LoVo (cell line): ENCODE measurements at regions not wholly inside any gene's neighbourhood (a gene's known extent, or its start where the extent isn't known, plus 50 kb on each side); places are given as distances from the start of the nearest gene placed in this dataset.

Source experiments
- DNase-seq: peaks from one replicate; pipeline ENCODE4 v3.0.0-alpha.2; 2016; ENCODE audit warnings: low spot score

DNA sequence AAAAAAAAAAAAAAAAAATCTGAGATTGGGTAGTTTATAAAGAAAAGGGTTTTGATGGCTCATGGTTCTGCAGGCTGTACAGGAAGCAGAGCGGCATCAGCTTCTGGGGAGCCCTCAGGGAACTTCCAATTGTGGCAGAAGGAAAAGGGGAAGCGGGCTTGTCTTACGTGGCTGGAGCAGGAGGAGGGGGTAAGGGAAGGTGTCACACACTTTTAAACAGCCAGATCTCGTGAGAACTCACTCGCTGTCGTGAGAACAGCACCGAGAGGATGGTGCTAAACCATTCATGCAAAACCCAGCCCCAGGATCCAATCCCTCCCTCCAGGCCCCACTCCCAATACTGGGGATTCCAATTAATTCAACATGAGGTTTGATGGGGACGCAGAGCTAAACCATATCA lies 806.2 kb downstream of the TBC1D22A start:
- DNase-seq = no peak

DNA sequence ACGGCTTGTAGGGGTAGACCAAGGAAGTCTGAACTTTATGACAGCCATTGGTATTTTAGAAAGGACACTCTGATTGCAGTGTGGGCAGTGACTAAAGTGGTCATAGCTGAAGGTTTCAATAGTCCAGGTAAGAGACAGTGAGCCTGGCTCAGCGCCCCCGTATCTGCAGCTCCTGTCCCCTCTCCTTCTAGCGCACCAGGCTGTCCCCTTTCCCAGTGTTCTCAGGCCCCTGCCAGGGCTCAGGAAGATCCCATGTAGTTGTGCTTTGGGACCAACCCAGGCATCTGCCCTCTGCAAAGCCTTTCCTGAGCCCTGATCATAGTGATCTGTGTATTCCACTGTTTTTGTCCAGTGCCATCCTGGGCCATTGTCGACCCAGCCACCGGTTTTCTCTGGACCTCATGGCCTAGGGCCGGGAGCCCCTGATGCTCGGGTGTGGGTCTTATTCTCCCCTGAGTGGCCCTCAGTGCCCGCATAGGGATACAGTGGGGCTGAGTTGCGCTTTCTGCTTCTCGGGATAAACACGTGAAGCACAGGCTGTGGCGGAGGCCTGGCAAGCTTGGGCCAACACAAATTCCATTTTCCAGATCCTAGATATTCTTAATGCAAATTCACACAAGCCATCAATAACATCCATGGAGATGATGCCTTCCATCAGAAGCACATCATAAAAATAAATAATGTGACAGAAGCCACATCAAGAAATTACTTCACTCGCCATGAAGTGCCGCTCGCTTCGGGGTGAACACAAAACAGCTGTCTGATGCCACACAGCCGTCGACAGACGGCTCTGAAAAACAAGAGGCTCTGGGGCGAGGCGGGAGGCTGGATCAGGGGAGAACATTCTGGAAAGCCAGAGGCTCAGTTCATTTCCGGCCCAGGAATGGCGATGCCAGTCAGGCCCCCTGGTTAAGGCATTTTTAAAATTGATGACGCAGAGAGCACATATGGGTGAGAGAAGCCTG lies 805.0 kb downstream of the TBC1D22A start:
- no peak for DNase-seq

DNA sequence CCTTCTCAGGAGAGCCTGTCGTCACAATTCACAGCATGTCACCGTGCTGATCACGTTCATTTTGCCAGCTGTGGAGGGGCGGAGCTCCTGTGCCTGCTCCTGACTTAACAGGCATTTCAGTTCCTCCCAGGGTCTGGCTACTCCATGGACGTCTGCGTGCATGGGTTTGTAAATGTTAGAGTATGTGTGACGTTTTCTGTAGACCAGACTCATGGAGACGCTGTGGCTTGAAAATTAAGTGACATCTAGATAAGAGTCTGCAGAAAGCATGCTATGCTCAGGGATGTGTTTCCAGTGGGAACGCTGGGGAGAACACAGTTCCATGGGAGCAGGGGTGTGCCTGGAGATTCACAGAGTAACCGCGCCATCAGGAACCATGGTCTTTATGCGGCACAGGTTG lies 804.0 kb downstream of the TBC1D22A start:
- DNase-seq = no peak

DNA sequence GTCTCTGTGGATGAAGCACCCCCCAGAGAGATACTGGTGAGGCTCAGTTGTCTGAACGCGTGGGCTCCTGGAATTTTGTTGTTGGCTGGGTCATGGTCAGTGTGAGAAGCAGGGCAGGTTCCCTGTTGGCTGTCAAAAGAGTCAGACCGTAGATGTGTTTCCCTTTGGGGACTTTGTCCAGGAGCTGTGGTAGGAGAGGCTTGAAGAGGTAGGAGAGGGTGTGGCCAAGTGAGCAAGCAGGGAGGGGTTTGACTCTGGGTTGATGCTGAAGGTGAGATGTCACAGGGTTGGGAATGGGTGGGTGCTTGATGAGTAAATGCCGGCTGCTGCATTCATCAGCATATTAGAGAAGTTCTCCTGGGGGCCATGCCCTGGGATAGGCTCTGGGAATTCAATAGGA lies 803.2 kb downstream of the TBC1D22A start:
- DNase-seq = no peak

DNA sequence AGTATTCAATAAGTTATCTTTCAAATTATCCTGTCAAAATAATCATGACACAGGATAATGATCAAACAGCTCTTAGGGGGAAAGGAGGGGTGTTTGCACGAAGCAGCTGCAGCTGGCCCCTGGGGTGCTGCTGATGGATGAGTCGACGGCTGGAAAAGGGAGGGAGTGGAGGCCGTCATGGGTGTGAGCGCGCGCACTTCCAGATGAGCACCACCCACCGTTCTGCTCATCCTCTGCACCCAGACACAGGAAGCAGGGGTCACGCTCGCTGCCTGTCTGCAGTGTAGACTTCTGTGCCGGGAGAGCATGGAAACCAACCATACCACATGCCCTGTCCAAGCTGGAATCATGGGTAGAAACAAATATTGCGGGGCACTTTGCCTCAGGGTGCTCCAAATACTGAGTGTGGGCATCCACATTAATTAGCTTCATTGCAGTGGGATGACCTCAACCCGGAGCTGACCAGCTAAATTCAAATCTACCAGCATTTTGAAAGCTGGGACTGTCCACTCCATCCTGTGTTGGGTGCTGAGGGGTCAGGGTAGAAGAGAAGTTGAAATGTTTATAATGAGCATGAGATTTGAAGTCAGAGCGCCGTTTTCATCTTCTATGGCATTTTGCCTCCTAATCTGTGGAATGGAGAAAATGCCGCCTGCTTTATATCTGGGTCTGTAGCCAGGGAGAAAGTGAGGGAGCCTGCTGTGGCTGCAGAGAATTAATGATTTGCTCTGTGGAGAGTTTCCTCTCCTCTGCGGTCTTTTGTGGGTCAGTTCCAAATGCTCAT lies 802.4 kb downstream of the TBC1D22A start:
- DNase-seq = no peak

DNA sequence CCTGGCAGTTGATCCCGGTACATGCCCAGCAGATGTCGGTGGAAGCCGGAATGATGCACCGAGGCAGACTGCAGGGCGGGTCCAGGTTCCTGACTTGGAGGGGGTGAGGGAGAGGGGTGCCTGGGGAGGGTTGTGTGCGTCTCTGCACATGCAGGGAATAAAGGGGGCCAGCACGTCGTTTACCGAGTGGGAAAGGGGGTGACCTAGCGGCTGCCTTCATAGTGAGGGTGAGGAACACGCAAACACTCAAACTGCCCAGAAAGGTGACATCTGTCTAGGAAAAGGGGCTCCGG lies 801.7 kb downstream of the TBC1D22A start:
- no peak for DNase-seq

DNA sequence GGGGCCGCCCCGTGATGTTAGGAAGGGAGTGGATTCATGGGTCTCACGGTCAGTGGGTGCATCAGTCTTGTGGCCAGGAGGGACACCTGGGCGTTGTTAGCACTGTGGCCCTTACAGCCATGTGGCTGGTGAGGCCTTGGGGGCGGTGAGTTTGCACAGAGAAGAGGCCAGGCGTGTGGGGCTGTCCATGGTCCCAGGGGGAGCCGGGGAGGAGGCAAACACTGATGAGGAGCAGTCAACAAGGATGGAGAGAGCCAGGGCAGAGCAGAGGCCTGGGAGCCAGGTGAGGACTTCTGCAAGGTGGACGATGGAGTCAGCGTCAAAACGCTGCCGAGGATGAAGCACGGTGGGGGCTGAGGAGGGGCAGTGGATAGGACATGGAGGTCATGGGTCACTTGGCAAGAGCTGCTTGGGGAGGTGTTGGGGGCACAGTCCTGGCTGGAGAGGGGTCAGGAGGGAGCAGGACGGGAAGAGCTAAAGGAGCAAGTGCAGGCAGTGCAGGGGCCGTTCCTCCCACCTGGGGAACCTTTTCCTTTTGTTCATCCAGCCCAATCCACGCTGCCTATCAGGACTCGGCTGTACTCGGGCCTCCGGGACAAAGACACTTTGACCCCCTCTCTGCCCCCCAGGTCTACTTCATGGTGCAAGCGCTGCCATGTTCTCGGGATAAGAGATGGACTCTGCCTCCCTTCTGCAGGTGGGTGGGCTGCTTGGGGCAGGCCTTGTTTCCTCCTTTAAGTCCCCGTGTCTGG lies 801.1 kb downstream of the TBC1D22A start:
- DNase-seq = no peak

DNA sequence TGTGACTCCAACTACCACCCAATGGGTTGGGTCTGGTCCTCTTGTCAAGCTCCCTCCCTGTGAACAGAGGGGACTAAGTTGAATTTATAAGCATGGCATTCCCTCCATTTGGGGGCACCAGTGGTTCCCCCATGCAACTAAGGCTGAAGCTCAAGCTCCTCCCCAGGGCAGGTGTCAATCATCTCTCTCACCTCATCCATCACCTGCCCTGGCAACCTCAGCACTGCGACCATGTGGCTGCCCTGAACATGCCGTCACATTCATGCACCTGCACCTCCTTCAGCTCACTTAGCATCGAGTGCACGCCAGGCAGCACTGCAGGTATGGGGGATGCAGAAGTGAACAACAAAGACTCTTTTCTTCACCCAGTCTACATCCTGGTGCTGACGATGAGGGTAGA lies 799.3 kb downstream of the TBC1D22A start:
- no peak for DNase-seq

DNA sequence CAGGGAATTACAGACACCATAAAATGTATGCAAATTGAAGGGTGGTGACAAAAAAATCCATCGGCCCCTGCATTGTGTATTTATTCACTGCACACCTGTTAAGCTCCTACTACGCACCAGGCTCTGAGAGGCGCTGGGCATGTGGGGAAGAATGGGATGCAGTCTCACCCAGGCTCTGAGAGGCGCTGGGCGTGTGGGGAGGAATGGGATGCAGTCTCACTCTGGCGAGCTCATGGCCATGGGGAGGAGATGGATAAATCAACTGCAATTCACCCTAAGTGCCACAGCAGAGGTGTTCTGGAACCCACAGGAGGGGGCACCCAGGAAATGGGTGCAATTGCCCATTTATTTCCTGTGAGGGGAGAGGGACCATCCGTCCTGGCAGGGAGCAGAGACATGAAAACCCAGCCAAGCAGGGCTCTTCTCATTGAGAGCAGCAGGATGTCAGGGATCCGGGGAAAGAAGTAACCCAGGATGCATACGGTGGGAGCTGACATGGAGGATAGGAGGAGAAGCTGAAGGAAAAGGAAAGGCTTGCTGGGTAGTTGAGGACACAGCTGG lies 798.7 kb downstream of the TBC1D22A start:
- DNase-seq = no peak

DNA sequence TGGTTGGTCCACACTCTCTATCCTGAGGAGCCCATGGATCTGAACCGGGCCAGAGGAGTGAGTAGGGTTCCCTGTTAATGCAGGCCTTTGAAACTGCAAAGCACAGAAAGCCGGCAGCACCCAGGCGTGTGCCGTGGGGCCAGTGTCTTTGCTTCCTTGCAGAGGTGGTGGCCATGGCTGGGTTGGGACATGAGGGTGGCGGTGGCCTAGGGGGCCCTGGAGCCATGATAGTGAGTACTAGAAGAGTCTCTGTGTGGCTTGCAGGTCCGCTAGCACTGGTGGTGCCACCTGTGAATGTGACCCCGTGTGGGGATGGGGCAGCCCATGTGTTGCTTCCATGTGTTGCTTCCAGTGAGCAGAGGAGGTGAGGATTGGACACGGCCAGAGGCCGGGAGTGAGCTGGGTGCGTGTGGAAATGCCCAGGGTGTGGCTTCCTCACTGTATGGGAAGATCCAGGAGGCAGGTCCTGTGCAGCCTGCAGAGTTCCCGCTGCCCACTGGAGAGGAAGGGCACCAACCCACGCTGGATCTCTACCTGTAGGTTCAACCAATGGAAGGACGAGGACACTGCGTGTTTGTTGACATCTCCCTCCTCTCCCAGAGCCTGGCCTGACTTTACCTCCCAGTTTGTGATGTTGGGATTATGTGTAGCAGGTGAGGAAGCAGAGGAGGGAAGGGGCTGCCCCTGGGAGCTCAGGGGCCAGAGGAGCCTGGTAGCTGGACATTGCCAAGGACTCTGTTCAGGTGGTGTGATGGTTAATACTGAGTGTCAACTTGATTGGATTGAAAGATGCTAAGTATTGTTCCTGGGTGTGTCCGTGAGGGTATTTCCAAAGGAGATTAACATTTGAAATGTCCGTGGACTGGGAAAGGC lies 796.6 kb downstream of the TBC1D22A start:
- no peak for DNase-seq

DNA sequence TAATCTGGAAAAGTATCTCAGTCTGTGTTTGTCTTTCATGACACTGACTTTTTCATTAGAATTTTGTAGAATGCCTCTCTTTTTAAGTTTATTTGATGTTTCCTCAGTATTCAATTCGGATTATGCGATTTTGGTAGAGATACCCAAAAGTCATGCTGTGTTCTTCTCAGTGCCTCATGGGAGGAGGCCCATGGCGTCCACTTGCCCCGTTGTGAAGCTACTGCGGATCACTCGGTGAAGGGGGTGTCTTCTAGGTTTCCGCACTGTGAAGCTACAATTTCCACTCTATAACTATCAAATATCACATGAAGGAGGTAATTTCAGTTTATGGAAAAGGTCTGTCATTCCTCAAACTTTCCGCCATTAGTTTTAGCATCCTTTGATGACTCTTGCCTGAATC lies 794.0 kb downstream of the TBC1D22A start:
- no peak for DNase-seq

DNA sequence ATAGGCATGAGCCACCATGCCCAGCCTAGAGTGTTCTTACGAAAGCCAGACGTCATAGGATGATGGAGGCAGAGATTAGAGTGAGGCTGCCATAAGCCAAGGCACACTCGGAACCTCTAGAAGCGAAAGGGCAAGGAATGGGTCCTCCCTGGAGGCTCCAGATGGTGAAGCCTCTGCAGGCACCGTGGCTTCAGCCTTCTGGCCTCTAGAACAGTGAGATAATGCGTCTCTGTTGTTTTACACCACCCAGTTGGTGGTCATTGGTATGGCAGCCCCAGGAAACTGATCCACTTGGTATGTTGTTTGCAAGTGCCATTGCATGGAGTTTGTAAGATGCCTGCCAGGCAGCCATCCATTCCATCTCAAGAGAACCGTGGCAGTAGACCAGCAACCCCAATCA lies 791.0 kb downstream of the TBC1D22A start:
- no peak for DNase-seq

DNA sequence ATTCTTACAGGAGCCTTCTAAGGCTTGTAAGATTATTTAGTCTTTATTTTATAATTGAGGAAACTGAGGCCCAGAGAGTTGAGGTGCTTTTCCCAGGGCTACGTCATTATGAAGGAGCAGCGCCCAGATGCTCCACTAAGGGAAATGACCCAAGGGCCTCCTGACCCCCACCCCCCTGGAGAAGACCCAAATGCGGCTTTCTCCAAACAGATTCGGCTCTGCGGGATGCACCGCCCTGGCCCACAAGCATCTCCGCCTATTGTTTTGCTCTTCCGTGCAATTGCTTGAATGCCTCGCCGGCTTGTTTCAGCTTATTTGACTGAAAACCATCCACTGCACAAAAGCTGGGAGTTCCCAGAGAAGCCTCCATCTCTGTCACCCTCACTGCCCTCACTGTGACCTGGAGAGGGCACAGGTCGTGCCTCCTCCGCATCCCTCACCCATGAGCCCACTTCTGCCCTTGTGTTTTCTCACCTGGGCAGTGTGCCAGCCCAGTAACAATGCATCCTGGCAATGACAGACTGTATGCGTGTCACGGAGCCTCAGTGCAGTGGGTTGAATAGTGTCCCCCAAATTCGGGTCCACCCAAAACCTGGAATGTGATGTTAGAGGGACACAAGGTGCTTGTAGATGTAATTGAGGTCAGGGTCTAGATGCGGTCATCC lies 790.2 kb downstream of the TBC1D22A start:
- no peak for DNase-seq

DNA sequence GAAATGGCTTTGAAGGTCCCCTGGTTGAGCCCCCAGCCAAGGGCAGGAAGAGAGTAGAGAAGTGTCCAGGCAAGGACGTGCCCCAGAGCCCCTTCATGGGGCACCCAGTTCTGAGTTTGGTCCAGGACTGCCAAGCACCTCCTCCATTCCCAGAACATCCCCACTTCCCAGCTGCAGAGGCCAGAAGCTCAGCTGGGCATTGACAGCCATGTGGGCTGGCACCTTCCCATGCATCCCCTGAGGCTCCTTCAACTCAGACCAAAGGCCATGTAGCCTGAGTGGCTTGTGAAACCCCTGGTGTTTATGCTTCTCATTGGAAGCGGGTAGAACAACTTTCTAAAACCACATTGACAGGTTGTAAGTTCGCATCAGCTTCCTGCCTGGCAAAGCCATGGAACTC lies 789.6 kb downstream of the TBC1D22A start:
- no peak for DNase-seq

DNA sequence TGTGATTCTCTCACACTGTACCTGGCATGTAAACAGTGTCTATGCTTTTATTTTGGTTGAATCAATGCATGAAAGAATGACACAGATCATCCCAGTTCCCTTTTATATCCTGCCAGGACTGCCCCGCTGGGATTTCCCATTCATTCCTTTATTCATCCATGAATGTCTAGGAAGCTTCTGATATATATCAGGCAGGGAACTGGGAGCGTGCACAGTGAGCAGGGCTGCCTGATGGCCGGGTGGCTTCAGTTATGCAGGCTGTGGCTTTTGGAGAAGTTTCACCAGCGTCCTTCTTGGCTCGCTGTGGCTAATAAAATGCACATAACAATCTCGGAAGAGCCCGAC lies 789.0 kb downstream of the TBC1D22A start:
- no peak for DNase-seq

DNA sequence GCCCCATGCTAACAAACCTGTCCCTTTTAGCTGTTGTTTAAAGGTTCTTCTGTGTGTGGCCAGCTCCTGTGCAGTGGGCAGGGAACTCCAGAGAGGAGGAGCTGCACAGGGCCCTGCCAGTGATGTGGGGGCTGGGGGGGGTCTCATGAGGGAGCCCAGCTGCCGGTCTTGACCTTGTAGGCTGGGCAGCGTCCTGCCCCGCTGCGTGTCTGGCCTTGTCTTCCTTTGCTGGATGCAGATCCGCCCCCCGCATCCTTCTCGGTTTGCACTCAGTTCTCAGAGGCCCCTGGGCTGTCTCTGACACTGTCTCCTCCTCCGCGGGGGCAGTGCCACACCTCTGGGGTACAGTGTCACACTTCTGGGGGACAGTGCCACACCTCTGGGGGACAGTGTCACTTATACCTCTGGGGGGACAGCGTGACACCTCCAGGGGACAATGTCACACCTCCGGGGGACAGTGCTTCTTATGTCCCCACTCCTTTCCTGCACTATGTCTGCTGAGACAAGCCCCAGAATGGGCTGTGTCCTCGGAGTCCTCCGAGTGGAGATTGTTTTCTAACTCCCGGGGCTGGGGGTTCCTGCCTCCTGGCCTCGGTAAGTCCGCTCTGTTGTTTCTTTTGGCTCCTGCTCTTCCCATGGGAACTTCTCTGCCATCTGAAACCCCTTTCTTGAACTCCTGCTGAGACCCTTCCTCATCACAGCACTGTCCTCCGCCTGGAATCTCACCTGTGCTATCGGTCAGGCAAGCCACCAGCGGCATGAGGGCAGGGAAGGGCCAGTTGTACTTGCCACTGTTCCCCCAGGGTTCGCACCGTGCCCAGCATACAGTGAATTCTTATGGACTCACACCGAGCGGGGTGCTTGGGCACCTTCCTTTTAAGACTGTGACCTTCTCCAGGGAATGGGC lies 788.3 kb downstream of the TBC1D22A start:
- DNase-seq = no peak

DNA sequence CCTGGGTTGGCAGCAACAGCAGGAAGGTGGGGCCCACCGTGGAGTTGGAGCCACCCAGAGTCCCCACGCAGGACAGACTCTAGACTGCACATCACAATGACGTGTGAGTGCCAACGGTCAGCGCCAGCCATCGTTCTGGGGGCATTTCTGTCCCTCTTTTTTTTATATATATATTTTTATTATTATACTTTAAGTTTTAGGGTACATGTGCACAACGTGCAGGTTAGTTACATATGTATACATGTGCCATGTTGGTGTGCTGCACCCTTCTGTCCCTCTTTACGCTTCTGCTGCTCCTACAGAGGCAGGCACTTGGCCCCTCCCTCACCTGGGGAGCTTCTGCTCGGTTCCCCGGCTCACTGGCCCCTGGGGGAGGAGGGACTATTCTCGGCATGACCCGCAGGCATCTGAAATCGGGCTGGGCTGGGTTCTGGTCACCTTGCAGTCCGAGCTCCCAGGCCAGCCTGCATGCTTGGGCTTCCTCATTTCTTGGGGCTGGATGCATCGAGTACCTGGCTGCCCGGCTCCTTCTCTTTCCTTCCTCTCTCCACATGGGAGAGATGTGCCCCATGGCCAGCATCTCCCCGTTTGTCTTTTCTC lies 787.4 kb downstream of the TBC1D22A start:
- no peak for DNase-seq

DNA sequence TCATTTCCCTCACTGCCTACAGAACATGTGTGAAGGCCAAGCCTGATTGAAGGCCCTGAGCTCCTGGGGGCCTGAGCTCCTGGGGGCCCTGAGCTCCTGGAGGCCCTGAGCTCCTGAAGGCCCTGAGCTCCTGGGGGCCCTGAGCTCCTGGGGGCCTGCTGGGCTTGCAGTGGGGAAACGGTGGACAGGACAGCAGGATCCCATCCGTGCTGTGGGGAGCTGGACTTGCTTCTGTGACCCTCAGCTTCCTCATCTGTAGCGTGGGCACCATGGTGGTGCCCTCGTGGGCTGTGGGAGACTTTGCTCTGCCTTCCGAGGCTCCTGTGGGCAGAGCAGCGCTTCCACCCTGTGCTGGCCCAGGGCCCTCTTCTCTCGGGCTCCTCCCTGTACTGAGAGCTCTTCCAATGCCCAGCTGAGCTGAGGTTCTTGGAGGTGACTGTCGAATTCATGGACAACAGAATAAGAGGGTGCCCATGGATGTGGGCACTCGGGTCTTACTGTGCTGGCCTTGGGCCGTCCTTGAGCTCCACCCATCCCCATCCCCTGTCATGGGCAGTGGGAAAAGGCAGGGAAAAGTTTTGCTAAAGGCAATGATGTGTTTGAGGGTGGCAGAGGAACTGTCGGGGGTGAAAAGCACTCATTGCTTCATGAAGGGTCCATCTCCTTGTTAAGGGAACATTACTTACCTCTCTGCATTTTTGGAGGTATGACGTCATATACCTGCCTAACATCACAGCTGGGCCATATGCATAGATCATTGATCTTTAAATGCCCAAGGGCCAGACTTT lies 786.7 kb downstream of the TBC1D22A start:
- no peak for DNase-seq
